C4-2B (cell line): ENCODE measurements at regions not wholly inside any gene's neighbourhood (a gene's known extent, or its start where the extent isn't known, plus 50 kb on each side); places are given as distances from the start of the nearest gene placed in this dataset.

Source experiments
- H3K27ac ChIP-seq: fragments of 450-650 bp; 2 replicates; pipeline ENCODE4 v1.5.1; 2017
- ZFX ChIP-seq: fragments of 450-650 bp; IDR thresholded peaks from 2 replicates; pipeline ENCODE4 v1.6.1; 2017
- TF ChIP-seq, protein P1 (sequence below): fragments of 450-650 bp; conservative IDR thresholded peaks from 2 replicates; pipeline ENCODE4 v1.5.1; 2017; ENCODE audit warnings: mild to moderate bottlenecking

DNA sequence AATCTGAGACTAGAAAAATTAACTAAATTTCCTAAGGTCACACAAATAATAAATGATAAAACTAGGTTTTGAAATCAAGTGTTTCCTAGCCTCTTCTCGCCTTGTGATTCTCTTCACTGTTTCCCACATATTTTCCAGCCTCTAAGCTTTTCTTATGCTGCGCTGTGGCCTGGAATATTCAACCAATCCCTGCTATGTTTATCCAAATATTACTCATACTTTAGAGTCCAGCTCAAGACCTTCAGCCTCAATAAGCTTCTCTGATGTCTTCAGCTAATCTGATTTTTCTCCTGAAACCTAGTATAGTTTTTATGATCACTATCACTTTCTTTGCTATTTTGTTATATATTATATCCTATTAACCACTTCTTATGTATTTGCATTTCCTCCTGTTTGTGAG is 303.1 kb upstream of the CDH6 start:
- no peak overlapping the region for H3K27ac ChIP-seq
- TF ChIP-seq, protein P1, sequence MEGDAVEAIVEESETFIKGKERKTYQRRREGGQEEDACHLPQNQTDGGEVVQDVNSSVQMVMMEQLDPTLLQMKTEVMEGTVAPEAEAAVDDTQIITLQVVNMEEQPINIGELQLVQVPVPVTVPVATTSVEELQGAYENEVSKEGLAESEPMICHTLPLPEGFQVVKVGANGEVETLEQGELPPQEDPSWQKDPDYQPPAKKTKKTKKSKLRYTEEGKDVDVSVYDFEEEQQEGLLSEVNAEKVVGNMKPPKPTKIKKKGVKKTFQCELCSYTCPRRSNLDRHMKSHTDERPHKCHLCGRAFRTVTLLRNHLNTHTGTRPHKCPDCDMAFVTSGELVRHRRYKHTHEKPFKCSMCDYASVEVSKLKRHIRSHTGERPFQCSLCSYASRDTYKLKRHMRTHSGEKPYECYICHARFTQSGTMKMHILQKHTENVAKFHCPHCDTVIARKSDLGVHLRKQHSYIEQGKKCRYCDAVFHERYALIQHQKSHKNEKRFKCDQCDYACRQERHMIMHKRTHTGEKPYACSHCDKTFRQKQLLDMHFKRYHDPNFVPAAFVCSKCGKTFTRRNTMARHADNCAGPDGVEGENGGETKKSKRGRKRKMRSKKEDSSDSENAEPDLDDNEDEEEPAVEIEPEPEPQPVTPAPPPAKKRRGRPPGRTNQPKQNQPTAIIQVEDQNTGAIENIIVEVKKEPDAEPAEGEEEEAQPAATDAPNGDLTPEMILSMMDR, result no peak
- no peak for TF ChIP-seq ZFX

DNA sequence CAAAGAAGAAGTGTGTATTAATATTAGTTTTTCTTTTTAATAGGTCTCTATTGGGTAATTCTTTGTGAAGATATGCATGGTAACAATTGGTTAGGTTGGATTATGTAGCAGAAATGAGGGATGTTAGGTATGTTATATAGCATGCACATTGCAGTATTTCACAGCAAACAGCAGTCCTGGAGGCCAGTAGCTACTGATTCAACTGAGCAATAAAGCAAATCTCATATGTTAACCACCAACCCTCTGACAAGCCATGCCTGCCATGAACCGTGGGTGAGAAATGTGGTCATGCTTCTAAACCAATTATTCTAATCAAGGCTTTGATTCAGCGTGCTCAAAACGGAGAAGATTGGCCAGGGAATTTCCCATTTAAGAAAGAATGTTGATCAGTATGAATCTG is 313.0 kb upstream of the CDH6 start:
- no peak overlapping the region for H3K27ac ChIP-seq
- TF ChIP-seq, protein P1, result no peak
- no peak for TF ChIP-seq ZFX

DNA sequence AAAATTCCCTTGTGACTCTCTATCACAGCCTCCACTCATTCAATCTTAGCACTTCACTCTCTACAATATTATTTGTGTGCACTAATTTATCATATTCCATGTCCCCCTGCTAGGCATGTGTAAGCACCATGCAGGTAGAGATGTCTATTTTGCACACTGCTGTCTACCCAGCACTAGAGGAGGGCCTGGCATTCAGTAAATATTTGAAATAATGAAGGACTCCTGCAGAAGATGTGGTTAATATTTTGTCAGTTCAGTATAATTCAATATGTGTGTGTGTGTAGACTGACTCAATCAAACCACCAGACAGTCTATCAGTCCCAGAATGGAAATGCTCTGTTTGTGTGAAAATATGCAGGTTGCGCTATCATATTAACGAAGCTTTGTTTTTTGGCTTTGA is 313.6 kb upstream of the CDH6 start:
- no peak for TF ChIP-seq ZFX
- TF ChIP-seq, protein P1, result no peak
- no peak overlapping the region for H3K27ac ChIP-seq

DNA sequence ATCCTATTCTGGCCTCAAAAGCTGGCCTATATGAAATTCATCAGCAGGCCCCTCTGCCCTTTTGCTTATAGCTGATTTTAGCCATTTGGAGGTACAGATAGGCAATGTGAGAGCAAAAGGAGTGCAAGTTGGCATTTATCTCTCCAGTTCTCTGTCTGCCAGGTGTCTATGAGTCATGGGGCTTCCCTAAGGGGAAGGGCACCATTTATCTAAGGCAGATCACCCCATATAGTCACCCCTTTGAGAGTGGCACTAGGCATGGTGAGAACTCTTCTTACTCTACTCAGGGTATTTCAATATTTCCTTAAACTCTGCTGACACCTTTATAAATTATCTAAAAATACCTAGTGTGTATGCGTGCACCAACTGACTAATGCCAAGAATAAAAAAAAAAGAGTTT is 314.7 kb upstream of the CDH6 start:
- no peak for TF ChIP-seq ZFX
- TF ChIP-seq, protein P1, result no peak
- no peak overlapping the region for H3K27ac ChIP-seq

DNA sequence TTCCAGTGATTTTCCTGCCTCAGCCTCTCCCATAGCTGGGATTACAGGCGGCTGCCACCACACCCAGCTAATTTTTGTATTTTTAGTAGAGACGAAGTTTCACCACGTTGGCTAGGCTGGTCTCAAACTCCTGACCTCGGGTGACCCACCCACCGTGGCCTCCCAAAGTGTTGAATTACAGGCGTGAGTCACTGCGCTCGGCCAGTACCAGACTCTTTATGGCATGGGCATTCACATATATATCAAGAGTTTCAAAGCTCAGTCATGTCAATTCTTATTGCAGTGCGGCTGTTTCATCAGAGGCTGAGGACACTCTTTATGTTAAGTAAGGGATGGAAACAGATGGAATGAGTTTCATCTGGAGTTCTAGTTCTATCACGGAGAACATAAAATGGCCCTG is 315.2 kb upstream of the CDH6 start:
- no peak for TF ChIP-seq ZFX
- TF ChIP-seq, protein P1, result no peak
- H3K27ac ChIP-seq, result no peak overlapping the region

DNA sequence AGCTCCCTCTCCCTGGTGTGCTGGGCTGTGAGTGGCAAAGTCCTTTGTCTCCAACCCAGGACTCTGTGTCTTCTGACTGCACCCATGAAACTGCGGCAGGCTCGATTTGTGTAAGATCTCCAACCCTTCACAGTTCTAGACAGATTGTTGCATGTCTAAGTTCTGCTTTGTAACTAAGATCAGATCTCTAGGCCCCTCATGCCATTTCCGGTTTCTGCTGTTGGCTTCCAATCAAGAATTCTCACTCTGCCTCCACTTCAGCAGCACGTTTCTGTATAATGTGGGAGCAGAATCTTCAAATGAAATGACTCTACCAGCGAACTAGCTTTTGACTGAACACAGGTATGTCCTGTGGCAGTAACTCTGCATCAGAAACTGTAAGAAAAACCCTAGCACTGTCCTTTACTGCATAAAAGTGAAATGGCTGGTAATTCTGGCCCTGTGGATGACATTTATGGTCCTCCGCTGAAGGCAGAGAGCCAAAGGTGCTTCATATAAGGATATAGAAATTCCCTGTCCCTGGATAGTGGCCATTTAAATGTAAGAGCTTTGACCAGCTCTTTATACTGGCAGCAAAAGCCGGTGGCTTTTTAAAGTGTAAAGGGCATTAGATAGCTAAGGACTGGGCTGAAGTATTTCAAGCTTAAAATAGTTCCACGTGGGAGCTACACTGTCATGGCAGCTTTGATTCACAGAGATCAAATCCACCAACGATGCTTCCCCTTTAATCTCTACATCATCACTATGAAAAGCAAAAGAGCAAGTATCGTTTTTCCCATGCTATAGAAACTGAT is 319.0 kb upstream of the CDH6 start:
- TF ChIP-seq, protein P1, result no peak
- TF ChIP-seq ZFX, result no peak
- no peak overlapping the region for H3K27ac ChIP-seq

DNA sequence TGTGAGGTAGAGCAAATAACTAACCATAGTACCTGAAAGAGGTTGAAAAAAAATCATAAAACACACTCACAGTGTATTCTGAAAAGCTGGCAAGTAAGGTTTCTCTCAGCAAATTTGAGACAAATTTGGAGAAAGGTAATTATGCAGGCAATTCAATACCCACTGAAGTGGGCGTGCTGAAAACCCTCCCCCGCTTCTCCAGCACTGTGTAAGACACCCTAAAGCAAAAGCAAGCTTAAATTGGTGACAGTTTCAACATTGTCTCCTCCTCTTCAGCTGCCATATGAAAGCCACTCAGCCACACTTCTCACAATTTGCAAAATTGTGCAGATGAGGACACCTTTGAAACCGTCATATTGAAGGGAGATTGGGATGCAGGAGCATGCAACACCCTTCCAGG is 322.3 kb upstream of the CDH6 start:
- TF ChIP-seq, protein P1, result no peak
- TF ChIP-seq ZFX, result no peak

More for the DNA sequence above, 322.3 kb upstream of the CDH6 start:
- H3K27ac ChIP-seq, result no peak overlapping the region
